RWPE1 (cell line): ENCODE measurements at regions not wholly inside any gene's neighbourhood (a gene's known extent, or its start where the extent isn't known, plus 50 kb on each side); places are given as distances from the start of the nearest gene placed in this dataset.

Experiments
- CTCF ChIA-PET: fragments of 350-600 bp; sonication (Branson Sonifier 250); formaldehyde crosslinking; extraction: SDS; loops from one replicate; lab custom pipeline; 2021; lab: Yijun Ruan, JAX
- POLR2A ChIA-PET: fragments of 400-600 bp; formaldehyde crosslinking; extraction: SDS; loops from one replicate; lab custom pipeline; 2020; ENCODE audit warnings: antibody characterized with exemption; ENCODE audit not compliant: low non-redundant PET; lab: Yijun Ruan, JAX
- DNase-seq: peaks from one replicate; pipeline ENCODE4 v3.0.0; 2012; ENCODE audit warnings: low spot score
- H3K27ac ChIP-seq: fragments of 450-650 bp; 2 replicates; pipeline ENCODE4 v1.5.1; 2017
- TF ChIP-seq, protein P1 (sequence below): fragments of 450-650 bp; conservative IDR thresholded peaks from 2 replicates; pipeline ENCODE4 v1.5.1; 2017; ENCODE audit warnings: low read depth, mild to moderate bottlenecking

DNA sequence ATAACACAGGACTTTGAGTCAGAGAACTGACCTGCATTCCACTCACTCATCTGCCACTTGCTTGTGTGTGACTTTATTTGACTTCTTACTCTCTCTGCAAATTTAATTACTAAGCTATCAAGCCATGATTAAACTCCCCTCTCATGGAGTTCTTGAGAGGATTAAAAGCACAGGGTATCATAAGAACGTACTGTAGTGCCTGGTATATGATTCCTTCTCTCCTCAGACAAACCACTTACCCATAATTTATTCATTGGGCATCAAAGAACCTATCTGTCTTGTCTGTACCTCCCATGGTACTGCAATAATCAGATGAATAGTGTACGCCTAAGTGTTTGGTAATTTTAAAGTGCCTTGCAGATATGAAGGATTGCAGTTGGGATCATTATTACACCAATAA lies 130.6 kb upstream of the UBASH3B start:
- POLR2A ChIA-PET, result no interaction called here
- CTCF ChIA-PET, result no interaction called here
- no peak overlapping the region for H3K27ac ChIP-seq
- no peak for DNase-seq
- TF ChIP-seq, protein P1, sequence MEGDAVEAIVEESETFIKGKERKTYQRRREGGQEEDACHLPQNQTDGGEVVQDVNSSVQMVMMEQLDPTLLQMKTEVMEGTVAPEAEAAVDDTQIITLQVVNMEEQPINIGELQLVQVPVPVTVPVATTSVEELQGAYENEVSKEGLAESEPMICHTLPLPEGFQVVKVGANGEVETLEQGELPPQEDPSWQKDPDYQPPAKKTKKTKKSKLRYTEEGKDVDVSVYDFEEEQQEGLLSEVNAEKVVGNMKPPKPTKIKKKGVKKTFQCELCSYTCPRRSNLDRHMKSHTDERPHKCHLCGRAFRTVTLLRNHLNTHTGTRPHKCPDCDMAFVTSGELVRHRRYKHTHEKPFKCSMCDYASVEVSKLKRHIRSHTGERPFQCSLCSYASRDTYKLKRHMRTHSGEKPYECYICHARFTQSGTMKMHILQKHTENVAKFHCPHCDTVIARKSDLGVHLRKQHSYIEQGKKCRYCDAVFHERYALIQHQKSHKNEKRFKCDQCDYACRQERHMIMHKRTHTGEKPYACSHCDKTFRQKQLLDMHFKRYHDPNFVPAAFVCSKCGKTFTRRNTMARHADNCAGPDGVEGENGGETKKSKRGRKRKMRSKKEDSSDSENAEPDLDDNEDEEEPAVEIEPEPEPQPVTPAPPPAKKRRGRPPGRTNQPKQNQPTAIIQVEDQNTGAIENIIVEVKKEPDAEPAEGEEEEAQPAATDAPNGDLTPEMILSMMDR, result no peak

DNA sequence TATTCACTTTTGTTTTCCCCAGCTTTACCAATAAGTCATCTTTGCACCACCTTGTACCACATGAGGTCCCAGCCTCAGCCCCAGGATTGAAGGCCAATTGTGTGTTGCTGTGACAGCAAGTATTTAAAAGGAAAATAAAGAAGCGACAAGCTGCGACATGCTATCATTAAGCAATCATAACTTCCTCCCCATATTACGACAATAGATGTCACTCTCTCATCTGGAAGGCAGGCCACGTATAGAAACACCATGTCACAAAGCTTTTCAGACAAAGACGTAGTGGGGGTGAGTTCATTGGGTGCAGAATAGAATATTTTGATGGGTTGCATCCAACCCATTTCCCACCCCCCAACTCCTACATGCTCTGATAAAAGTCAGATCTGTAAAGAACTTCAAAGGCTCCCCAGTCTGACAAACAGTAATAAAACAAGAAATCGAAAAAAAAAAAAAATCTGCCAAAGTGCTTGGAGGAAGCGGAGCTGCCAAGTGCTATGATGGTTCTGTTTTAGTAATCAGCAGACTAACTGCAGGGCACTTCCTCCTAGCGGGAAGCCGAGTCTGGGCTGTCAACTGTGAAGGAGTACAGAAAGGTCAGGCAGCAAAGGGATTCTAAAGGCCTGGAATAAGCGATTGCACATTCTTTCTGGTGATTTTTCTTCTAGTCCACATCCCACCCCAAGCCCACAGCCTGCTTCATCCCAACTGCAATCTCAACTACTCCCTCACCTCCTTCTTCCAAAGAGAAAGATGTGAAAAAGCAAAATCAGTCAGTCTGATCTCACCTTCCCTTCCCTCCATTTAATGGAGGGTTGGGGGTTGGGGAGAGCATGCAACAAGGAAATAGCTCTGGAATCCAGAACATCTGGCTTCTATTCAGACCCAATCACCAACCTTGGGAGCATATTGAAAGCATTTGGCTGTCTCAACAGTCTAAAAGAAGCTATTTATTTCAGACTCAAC lies 131.4 kb upstream of the UBASH3B start:
- CTCF ChIA-PET, result interaction anchor here (0.7 kb wide), 1 partner anchor 1633 kb away, joined by 5 read pairs; no protein-coding TSS in a partner anchor
- TF ChIP-seq, protein P1, result no peak
- POLR2A ChIA-PET, result no interaction called here
- no peak overlapping the region for H3K27ac ChIP-seq
- no peak for DNase-seq

DNA sequence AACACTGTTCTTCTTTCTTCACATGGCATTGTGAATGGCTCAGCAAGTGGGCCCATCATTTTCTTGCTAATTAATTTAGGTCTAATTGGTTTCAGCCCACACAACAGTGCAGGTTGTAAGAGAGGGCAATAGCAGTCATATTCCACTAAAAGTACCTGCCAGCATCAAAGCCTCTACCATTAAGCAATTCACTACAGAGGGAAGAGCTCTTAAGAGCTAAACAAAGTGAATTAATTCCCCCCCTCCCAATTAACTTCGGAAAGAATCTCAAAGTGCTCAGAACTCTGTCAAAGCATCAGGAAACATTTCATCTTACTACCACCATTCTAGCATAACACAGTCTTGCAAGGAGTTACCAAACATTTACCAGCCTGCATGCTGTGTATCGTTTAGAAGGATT lies 133.9 kb upstream of the UBASH3B start:
- TF ChIP-seq, protein P1, result no peak
- CTCF ChIA-PET, result interaction anchor here (0.6 to 0.9 kb wide), 2 partner anchors 16 to 60 kb away, joined by 3 read pairs; no protein-coding TSS in a partner anchor
- DNase-seq, result no peak
- POLR2A ChIA-PET, result no interaction called here
- no peak overlapping the region for H3K27ac ChIP-seq

DNA sequence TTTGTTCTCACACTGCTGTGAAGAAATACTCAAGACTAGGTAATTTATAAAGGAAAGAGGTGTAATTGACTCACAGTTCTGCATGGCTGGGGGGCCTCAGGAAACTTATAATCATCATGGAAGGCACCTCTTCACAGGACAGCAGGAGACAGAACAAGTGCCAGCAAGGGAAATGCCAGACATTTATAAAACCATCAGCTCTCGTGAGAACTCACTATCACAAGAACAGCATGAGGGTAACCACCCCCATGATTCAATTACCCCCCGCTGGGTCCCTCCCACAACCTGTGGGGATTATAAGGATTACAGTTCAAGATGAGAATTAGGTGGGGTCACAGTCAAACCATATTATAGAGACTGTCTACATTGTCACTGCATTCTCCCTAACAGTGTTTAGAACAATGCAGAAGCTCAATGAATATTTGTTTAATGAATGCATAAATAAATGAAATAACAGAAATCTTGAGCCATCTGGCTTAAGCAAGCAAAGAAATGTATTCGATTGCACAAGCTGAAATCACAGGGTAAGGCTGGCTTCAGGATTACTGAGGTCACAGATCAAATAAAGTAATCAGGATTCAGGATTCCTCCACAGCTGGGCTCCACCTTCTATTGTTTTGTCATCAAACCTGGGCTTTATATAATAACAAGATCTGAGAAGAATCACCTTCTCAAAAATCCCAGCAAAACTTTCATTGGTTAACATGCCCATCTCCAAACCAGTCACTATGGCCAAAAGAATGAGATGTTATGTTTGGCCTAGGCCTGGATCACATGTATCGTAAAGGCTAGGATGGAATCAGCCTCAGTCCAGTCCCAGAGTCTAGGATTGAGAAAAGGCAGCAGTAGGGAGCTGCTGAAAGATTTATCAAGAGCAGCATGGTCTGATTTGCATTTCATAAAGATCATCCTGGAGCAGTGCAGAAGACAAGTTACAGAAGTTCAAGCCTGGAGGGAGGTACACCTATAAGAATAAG lies 137.8 kb upstream of the UBASH3B start:
- no peak for DNase-seq
- TF ChIP-seq, protein P1, result no peak
- POLR2A ChIA-PET, result no interaction called here
- CTCF ChIA-PET, result interaction anchor here (0.6 kb wide), 3 partner anchors 244 to 1085 kb away, joined by 3 read pairs; no protein-coding TSS in a partner anchor
- no peak overlapping the region for H3K27ac ChIP-seq

DNA sequence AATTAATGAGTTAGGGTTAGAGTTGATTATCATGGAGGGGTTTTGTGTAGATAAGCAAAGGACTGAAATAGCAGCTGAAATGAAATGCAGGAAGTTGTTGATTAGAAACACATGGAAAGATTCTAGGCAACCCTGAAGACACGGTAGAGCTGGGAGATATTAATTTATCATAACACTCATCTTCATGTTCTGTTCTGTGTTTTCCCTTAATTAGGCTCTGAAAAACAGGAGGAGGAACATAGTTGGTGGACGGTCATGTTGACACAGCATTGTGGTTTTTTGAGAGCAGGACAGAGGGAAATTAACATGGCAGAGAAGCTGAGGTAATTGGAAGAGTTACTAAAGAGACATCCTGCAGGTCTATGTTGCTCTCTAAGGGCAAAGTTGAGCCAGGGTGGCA lies 138.8 kb upstream of the UBASH3B start:
- POLR2A ChIA-PET, result no interaction called here

More for the DNA sequence above, 138.8 kb upstream of the UBASH3B start:
- no peak for DNase-seq
- CTCF ChIA-PET, result interaction anchor here (0.6 to 0.7 kb wide), 2 partner anchors 302 to 1084 kb away, joined by 3 read pairs; no protein-coding TSS in a partner anchor
- no peak overlapping the region for H3K27ac ChIP-seq
- TF ChIP-seq, protein P1, result no peak
